ENCODE measurements at regions not wholly inside any gene's neighbourhood (a gene's known extent, or its start where the extent isn't known, plus 50 kb on each side); places are given as distances from the start of the nearest gene placed in this dataset.

DNA sequence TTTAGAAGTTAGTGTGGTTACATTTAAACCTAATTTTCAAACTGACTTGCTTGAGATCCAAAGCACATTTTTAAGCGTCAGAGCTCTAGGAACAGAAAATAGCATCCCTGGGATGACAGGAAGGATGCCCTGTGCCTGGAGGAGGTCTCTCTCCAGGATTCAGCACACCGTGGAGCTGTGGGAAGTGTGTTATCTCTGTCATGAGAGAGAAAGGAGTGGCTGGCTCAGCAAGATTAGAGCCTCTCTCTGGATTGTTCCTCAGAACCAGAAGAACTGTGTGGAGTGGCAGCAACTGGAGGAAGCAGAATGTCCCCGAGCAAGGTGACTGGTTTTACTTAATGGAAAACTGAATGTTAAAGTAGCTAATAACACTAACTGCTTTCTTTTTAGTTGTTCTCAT lies 233.6 kb upstream of the TGFBR2 start:
- DNase-seq = no peak

DNA sequence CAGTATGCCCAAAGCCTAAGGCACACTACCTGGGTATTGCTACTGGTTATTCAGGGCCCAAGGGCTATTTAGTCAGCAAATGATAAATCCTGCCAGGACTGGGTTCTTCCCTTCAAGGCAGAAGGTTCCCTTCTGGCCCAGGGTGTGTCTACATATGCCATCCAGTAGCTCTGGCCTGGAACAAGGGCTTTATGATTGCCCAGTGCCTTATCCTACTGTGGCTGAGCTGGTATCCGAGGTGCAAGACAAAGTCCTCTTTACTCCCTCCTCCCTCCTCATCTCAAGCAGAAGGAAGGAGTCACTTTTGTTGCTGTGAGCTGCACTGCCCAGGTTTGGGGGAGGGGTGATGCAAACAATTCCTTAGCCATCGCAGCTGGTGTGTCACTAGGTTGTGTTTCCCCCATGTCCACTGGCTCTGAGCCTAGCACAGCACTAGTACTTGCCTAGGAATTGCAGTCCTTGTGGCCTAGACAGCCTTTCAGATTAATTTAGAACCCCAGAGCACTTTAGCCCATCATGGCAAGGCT lies 221.8 kb upstream of the TGFBR2 start:
- DNase-seq = no peak

DNA sequence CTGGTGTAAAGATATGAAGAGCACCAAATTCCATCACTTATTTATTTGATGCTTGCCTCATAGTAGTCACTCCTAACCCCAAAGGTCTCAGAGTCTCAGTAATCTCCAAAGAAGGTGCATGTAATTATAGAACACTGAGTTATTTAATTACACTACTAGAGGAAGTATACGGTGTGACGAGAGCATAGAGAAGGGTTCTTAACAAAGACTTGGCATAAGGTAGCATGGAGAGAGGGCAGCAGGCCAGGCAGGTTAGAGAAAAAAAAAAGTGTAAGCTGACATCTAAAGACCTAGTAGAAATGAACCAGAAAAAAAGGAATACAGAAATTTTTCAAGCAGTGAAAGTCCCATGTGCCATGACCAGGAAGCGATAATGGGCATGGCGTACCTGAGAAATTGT lies 213.3 kb upstream of the TGFBR2 start:
- DNase-seq = no peak

DNA sequence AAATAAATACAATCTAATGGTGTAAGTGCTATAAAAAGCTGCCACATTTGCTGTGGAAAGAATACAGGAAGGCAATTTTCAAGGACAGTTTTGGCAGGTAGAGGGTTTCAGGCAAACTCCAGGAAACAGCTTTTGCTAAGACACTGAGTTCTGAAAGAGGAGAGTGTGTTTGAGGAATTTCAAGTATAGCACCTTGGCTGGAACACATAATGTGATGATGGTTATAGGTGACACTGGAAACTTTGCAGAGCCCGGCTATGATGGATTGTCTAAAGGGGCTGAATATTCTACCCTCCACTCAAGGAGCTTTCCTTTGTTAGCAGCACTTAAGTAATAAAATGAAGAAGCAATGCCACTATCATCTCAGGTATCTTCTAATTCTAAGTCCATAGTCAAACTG lies 209.4 kb upstream of the TGFBR2 start:
- DNase-seq = no peak

DNA sequence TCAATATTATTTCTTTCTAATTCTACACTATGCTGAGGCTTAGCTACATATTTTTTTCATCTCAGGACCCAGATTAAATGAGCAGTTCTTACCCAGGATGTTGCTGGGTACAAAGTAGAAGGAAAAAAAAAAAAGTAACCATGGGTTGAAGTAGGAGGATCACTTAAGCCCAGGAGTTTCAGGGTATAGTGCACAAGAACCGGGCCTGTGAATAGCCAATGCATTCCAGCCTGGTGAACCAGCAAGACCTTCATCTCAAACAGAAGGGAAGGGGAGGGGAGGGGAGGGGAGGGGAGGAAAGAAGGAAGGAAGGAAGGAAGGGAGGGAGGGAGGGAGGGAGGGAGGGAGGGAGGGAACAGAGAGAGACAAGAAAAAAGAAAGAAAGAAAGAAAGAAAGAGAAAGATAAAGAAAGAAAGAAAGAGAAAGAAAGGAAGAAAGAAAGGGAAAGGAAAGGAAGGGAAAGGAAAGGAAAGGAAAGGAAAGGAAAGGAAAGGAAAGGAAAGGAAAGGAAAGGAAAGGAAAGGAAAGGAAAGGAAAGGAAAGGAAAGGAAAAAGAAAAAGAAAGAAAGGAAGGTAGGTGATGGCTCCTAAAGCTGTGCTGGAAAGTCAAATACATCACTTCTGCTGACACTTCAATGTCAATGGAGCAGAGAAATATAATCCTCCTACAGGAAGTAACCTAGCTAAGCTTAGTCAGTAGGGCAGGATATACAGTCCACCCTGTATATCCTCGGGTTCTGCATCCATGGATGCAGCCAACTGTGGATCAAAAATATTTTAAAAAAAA lies 206.8 kb upstream of the TGFBR2 start:
- DNase-seq = no peak

DNA sequence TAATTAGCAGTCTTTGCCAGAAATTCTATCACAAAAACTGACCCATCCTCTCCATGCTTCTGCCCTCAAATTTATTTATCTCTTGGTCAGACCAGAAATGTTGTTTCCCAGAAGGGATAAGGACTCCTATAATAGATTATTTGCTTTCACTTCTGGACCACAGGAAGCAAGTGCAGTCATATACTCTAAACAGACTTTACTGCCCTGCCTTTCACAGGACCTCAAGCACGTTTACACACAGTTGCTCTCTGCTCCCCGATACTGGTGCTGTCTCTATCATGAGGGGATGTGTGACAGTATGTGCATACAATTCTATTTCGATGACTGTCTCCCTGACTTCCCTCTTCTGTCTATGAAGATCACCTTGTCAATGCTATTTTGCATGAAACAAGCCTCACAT lies 205.5 kb upstream of the TGFBR2 start:
- DNase-seq = no peak

DNA sequence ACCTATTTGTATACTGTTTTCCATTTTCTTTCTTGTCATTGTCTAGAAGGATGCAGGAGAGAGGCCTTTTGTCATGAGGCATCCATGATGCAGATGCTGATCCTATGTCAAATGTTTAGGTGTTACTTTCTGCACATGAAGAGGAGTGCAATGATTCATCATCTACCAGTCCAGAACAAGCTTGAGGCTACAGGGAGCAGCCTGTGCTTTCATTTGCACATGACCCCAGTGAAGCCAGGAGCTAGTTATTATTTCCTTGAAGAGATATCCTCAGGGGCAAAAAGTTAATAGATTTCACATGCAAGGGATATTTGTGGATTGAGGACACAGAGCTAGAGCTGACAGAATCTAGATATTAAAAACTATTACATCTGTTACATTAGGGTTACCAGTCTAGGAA lies 204.4 kb upstream of the TGFBR2 start:
- no peak for DNase-seq

DNA sequence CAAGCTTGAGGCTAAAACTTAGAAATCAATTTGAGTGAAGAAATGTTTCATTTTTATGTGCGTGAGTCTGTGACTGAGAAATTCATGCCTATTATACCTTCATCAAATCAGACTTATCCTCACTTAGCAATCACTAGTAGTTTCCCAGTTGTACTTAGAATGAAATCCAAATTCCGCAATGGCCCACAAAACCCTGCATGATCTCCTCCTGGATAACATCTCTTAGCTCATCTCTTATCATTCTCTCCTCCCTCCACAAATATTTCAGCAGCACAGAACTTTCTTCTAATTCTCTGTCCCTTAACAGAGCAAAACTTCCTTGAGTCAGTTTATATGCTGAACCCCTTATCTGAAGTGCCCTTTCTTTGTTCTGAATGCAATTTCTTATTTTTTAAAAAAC lies 198.8 kb upstream of the TGFBR2 start:
- DNase-seq = no peak

DNA sequence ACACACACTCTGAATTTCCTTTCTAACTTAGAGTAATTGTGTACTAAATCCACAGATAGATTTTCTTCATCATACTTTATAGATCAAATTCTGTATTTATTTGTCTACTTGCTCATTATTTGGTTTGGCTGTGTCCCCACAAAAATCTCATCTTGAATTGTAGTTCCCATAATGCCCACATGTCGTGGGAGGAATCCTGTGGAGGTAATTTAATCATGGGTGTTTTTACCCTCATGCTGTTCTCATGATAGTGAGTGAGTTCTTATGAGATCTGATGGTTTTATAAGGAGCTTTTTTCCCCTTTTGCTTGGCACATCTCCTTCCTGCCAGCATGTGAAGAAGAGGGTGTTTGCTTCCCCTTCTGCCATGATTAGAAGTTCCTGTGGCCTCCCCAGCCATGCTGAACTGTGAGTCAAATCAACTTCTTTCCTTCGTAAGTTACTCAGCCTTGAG lies 198.3 kb upstream of the TGFBR2 start:
- no peak for DNase-seq

DNA sequence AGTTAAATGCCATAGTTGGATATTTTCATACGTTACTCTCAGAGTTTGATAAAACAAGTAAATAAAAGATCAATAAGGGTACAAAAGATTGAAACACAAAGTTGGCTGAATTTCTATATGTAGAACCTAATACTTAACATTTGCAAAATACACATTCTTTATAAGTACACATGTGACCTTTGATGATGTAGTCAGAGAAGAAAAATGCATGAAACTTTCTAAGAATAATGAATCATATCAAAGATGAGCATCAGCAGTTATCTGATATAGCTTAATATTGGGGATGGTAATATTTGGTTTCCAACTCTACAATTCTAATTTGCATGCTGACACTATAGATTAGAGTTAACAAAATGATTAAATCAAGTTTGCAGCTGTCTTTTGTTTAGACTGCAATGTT lies 188.0 kb upstream of the TGFBR2 start:
- DNase-seq = no peak

DNA sequence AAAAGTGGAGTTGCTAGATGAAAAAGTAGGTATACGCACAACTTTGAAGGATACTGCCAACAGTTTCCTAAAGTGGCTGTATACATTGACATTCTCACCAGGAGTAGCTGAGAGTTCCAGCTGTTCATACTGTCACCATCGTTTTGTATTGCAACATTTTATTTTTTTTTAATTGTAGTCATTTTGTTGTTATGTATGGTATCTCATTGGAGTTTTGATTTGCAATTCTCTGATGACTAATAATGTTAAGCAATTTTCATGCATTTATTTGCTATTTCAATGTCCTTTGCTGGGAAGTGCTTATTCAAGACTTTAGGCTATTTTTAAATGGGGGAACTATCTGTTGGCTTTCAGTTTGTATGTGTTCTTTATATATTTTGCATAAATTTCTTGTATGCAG lies 185.1 kb upstream of the TGFBR2 start:
- DNase-seq = no peak

DNA sequence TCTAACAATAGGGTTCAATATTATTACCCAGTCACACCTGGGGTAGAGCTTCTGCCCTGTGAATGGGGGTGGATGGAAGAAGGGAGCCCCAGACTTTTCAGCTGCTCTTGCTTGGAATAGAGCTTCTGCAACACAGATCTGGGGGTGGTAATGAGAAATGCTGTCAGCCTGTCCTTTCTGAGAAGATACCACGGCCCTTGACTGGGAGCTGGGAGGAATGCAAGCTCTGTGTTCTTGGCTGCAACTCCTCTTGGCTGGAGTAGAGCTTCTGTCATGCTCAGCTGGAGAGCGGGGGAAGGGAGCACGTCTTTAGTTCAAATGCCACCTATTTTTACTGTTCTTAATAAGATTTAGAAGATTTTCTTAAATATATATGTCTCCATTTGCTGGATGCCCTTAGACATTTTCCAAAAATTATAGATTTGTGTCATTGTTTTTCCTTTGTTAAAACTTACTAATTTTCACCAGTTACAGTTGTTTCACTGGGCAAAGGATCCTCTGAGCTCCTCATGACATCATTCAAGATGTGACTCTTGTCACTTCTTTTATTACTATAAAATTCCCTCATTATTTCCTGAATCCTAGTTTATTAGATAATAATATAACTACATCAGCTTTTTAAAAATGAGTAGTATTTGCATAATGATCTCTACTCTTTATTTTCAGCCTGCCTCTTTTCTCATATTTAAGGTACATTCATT lies 180.0 kb upstream of the TGFBR2 start:
- no peak for DNase-seq

DNA sequence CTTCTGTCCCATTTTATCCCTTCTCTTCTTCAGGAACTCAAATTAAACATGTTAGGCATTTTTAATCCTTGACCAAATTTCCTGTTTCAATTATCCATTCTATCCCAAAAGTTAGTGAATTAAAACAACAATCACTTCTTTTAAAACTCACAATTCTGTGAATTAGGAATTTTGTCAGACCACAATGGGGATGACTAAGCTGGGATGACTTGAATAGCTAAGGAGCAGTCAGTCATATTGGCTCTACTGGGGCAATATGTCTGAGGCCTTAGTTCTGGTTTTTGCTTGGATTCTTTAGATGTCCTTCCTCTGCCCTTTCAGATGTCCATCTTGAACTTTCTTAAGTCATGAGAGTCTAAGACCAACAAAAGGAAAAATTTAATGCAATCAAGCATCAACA lies 178.2 kb upstream of the TGFBR2 start:
- DNase-seq = no peak

DNA sequence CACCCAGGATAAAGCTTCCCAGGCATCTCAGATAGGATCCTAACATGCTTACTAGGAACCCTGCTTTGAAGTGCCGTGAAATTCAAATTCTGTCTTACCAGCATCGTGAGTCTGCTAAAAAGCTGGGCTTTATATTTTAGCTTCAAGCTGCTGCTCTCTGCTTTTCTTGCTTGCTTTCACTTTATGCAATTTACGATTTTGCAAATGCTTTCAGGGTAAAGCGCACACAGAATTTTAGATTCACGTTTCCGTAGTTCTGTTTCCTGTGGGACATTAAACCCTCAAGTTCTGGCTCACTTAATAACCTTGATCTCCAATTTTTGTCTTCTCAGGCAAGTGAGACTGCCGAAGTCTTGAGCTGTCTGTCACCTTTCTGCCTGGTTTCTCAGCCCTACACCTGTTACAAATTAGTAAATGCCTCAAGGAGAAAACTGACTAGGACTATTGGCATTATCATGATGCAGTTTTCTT lies 170.5 kb upstream of the TGFBR2 start:
- peak; percentile 20 for DNase-seq

DNA sequence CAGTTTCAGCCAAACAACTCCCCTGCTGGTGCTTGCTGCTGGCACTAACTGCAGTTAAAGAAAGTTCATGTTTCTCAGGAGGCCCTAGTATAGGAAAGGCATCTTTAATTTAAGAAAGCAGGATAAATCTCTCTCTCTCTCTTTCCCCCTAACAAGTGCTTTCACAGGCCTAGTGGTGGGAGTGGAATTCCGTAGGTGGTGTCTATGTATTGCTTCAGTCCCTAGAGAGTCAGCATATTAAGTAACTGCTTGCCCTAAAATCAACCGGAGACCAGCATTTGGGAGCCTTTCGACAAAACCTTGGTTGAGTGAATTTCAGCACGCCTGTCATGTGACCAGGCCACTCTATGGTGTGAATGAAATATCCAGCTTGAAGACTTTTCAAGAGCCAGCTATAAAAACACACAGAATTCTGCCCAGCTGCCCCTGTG lies 169.2 kb upstream of the TGFBR2 start:
- DNase-seq = no peak

DNA sequence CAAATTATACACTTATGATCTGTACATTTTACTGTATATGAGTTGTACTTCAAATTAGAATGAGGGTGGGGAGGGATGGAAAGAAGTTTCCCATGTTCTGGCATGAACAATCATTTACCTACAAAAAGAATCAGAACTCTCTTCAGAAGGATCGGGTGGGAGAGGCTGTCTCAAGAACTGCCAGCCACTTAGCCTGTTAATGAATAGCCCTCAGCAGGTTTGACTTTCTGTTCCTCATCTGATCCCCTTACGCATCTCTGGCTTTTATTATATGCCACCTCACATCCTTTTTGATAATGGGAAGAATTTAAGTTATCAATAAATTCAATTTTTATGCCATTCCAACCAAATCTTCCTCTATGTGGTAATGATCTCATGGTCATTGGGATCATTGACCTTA lies 168.3 kb upstream of the TGFBR2 start:
- DNase-seq = no peak

DNA sequence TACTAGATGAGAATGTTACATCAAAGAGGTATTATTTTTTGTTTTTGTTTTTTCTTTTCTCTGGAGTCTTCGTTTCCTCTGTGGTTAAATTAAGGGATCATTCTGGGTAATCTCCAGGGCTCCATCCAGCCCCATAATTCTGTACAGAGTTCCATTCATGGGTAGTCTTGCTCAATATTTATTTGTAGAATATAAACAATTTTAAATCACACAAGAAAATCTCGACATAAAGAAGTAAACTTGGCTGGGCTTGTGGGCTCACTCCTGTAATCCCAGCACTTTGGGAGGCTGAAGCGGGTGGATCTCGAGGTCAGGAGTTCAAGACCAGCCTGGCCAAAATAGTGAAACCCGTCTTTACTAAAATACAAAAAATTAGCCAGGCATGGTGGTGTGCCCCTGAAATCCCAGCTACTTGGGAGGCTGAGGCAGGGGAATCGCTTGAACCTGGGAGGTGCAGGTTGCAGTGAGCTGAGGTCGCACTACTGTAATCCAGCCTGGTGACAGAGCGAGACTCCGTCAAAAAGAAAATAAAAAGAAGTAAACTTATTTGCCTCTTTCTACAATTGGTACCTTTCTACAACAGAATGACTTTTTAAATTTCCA lies 166.8 kb upstream of the TGFBR2 start:
- no peak for DNase-seq

DNA sequence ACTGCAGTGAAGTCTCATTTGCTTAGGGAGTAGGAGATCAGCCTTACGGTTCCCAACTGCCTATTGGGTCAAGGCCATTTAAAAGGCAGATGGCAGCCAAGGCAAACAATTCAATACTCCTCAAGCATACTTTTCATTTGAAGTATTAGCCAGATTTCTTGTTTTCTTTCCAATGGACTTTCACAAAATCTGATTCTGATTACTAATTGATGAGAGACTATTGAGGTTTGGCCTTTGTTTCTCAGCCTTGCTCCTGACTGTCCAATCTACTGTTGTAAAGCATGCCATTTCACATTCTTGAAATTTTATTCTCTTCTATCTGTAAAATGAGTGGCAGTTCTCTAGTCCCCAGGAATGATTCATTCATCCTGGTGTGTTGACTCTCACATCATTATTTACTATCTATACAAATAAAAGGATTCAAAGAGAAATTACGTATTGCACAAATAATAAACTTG lies 166.2 kb upstream of the TGFBR2 start:
- no peak for DNase-seq

DNA sequence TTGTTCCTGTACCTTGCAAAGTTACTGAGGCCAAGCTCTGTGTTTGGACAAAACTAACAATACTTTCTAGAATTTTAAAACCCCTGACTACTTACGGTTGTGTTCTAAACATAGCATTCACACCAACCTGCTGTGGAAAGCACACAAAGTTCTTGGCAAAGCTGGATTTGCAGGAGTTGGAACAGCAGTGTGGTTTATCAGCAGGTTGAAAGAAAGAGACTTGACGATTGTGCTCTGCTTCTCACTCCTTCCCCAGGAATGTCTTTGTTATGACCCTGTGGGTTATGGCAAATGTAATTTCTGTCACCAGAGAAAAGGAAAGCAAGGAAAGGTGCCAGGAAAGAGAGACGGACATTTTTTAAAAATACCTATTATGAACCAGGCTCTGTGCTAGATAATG lies 165.5 kb upstream of the TGFBR2 start:
- no peak for DNase-seq

DNA sequence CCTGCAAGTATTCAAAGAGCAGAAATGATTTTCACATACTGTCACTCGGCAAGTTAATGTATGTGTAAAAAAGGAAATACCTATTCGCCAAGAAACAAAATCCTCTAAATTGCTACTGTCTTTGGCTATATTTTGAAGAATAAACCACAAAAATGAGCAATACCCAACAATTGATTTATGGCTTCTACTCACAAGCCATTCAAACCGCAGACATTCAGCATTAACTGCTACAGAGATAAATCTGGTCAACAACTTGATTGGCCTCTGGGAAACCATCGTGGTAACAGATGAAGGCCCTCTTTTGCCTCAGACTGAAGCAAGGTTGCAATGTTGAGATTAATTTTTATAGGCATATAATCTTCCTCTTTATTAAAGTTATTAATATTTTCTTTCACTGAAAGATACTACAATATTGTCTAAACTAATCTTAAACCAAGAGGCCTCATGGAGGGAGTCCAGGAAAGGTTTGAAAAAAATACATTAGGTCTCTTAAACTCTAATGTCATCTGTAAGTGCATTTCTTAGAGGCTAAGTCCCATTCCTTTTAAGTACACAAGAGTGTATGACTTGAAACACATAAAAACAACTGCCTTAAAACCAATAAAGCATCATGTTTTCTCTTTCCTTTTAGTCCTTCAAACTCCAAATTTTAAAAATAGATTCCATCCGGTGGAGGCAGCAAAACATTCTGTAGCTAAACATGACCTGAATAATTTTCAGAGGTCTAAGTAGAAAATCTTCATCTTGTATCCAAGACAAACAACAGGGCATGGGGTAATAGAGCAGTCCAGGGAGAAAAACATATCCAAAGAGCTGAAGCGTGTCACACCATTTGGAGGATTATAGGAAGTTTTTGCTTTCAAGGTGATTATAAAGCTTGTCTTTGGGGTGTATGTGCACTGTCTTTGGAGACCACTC lies 162.4 kb upstream of the TGFBR2 start:
- DNase-seq = no peak

DNA sequence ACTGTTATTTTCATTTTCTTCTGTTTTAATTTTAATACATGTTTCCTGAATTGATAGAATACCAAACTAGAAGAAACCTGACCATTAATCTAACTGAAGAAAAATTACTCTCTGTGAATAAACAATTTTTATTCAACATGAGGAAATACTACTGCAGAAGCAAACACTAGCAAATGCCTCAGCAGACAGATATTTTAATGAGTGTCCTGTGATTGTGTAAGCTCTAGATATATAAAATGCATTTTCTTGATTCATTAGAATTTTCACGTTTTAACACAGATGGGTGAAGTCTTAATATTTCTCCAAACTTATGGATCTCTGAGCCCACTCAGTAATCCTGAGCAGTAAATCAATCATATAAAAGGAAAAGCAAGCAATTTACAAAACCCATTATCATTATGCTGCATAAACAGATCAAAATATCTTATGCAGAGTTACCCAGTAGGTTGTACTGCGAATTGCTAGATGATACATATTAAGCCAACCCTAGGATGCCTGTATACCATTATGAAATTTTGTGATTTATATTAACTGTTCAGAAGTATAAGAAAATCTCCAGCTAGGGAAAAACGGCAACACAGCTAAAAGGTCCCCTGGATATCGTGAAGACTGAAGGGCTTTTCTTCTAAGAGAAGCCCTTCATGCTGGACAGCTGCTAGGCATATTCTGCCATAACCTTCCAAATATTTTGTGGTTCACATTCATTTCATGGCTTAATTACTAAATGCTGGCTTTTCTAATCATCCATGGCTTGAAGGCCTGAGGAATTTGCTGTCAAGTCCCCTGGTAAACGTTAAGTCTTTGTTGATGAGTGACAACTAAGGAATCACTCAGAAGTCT lies 157.7 kb upstream of the TGFBR2 start:
- no peak for DNase-seq

DNA sequence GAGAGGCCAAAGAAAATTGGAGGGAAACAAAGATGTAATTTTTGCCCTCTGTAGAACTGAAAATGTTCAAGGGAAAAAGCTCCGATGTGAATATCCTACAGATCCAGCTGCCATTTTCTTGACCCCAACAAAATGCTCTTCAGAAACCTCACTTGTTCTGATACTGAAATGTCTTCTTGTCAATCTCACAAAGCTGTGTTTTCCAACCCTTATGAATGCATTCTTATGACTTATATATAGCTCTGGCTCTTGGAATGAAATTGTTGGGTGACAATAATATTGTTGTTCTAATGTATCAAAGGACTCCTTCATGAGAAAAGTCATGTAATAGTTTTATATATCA lies 157.1 kb upstream of the TGFBR2 start:
- no peak for DNase-seq

Data from CD4-positive, alpha-beta T cell treated with Interleukin-17A for 1 hour (primary cell).